Mesenchymal stem cell (in vitro differentiated cells and primary cell): ENCODE measurements at regions not wholly inside any gene's neighbourhood (a gene's known extent, or its start where the extent isn't known, plus 50 kb on each side); places are given as distances from the start of the nearest gene placed in this dataset.
A peak's percentile ranks its signal among the peaks of the same experiment; 100 is the strongest.

Experiments
- DNase-seq: peaks from one replicate; pipeline ENCODE4 v3.0.0-alpha.2; 2013
- H2AFZ ChIP-seq: one replicate; pipeline ENCODE4 v1.6.1; 2013; ENCODE audit warnings: low read depth, mild to moderate bottlenecking, control low read depth, inconsistent platforms, low read length, moderate library complexity
- H2AK5ac ChIP-seq: 2 replicates; pipeline ENCODE4 v1.6.1; 2013; ENCODE audit warnings: low read length, moderate library complexity, mild to moderate bottlenecking, inconsistent platforms; ENCODE audit not compliant: severe bottlenecking
- H2BK120ac ChIP-seq: one replicate; pipeline ENCODE4 v1.6.1; 2013; ENCODE audit warnings: low read depth, mild to moderate bottlenecking, inconsistent platforms, low read length, moderate library complexity
- H2BK12ac ChIP-seq, 2 experiments: one replicate each; pipeline ENCODE4 v1.6.1; 2013; ENCODE audit warnings: inconsistent platforms in 2 of 2, low read length in 2 of 2, mild to moderate bottlenecking in 2 of 2, moderate library complexity in 2 of 2, control low read depth in 1 of 2
- H2BK15ac ChIP-seq: one replicate; pipeline ENCODE4 v1.6.1; 2013; ENCODE audit warnings: mild to moderate bottlenecking, low read depth, inconsistent platforms; ENCODE audit not compliant: poor library complexity, severe bottlenecking
- H2BK5ac ChIP-seq: 2 replicates; pipeline ENCODE4 v1.6.1; 2013; ENCODE audit warnings: low read depth, mild to moderate bottlenecking, low read length, control low read depth, inconsistent platforms; ENCODE audit not compliant: poor library complexity, severe bottlenecking
- H3K14ac ChIP-seq, 2 experiments: one replicate each; pipeline ENCODE4 v1.6.1; 2013; ENCODE audit warnings: inconsistent platforms in 2 of 2, low read length in 2 of 2, control low read depth in 1 of 2, mild to moderate bottlenecking in 1 of 2, moderate library complexity in 1 of 2
- H3K18ac ChIP-seq, 2 experiments: one replicate each; pipeline ENCODE4 v1.6.1; 2013; ENCODE audit warnings: inconsistent platforms in 2 of 2, low read length in 2 of 2, control low read depth in 1 of 2, low read depth in 1 of 2, mild to moderate bottlenecking in 1 of 2
- H3K23ac ChIP-seq, 2 experiments: one replicate each; pipeline ENCODE4 v1.6.1; 2013; ENCODE audit warnings: inconsistent platforms in 2 of 2, low read length in 2 of 2, mild to moderate bottlenecking in 2 of 2, moderate library complexity in 2 of 2, control low read depth in 1 of 2
- H3K27ac ChIP-seq: 2 replicates; pipeline ENCODE4 v1.5.1; 2013; ENCODE audit warnings: mild to moderate bottlenecking, moderate library complexity, low read length, control low read depth, inconsistent platforms; ENCODE audit not compliant: poor library complexity, severe bottlenecking
- H3K27me3 ChIP-seq, 2 experiments: 2 replicates each; pipeline versions ENCODE4 v1.6.1 to v1.7.0; 2013; ENCODE audit warnings: low read length in 2 of 2, mild to moderate bottlenecking in 2 of 2, moderate library complexity in 2 of 2, control low read depth in 1 of 2, inconsistent platforms in 1 of 2; ENCODE audit not compliant: control insufficient read depth in 1 of 2, insufficient read depth in 1 of 2
- H3K36me3 ChIP-seq, 2 experiments: 2 replicates each; pipeline versions ENCODE4 v1.6.1 to v1.7.0; 2013; ENCODE audit warnings: low read length in 2 of 2, control low read depth in 1 of 2, inconsistent platforms in 1 of 2, low read depth in 1 of 2, mild to moderate bottlenecking in 1 of 2; ENCODE audit not compliant: insufficient read depth in 2 of 2, control insufficient read depth in 1 of 2
- H3K4ac ChIP-seq, 2 experiments: one replicate each; pipeline ENCODE4 v1.6.1; 2013; ENCODE audit warnings: inconsistent platforms in 2 of 2, low read length in 2 of 2, mild to moderate bottlenecking in 2 of 2, moderate library complexity in 2 of 2, control low read depth in 1 of 2, low read depth in 1 of 2
- H3K4me1 ChIP-seq: 2 replicates; pipeline ENCODE4 v1.6.1; 2013; ENCODE audit warnings: low read depth, low read length, control low read depth; ENCODE audit not compliant: control insufficient read depth, insufficient read depth
- H3K4me2 ChIP-seq: 2 replicates; pipeline ENCODE4 v1.6.1; 2013; ENCODE audit warnings: low read length, mild to moderate bottlenecking, inconsistent platforms; ENCODE audit not compliant: poor library complexity, severe bottlenecking
- H3K4me3 ChIP-seq, 2 experiments: 2 replicates each; pipeline versions ENCODE4 v1.5.1 to v1.7.0; 2013; ENCODE audit warnings: low read length in 2 of 2, mild to moderate bottlenecking in 2 of 2, control low read depth in 1 of 2, low read depth in 1 of 2; ENCODE audit not compliant: insufficient read depth in 1 of 2
- H3K79me1 ChIP-seq: replicated peaks from 2 replicates; pipeline ENCODE4 v1.6.1; 2013; ENCODE audit warnings: mild to moderate bottlenecking, control low read depth, low read length, inconsistent platforms; ENCODE audit not compliant: poor library complexity, severe bottlenecking
- H3K9ac ChIP-seq: 2 replicates; pipeline ENCODE4 v1.7.0; 2013; ENCODE audit warnings: mild to moderate bottlenecking, low read length, moderate library complexity
- H3K9me3 ChIP-seq: 2 replicates; pipeline ENCODE4 v1.7.0; 2013; ENCODE audit warnings: mild to moderate bottlenecking, low read length; ENCODE audit not compliant: control insufficient read depth
- H4K8ac ChIP-seq: one replicate; pipeline ENCODE4 v1.6.1; 2013; ENCODE audit warnings: inconsistent platforms, mild to moderate bottlenecking, low read length, moderate library complexity
- H4K91ac ChIP-seq: one replicate; pipeline ENCODE4 v1.6.1; 2013; ENCODE audit warnings: mild to moderate bottlenecking, low read length, inconsistent platforms
- WGBS: methylation state at CpG from one replicate; pipeline ENCODE4 v1.1.7; 2013; ENCODE audit warnings: mixed read lengths; 5-methylcytosine and 5-hydroxymethylcytosine counted together

DNA sequence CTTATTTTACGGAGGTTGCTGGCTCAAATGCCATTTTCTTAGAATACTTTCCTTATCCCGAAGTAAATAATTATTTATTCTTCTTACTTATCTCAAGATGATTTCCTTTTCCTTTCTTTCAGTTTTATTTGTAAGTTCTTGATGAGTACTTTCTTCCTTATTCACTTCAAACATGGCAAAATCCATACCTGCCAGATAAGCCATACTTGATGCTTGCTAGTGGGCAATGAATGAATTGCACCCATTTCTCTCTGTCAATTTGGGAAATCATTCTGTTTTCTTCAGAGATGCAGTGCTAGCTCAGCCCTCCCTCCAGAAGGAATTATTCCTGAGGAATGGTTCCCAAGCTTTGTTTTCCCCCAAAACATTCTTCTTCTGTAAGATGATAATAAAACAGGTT is 598.3 kb downstream of the SPRY1 start:
- Histone ChIP-seq H2BK5ac (no peak overlapping the region), H2BK15ac (no peak overlapping the region), H3K4me1 (peaks cover 2% of the 10 kb centered on the region), H3K27ac (no peak overlapping the region), H3K23ac (no peak overlapping the region), H3K14ac (no peak overlapping the region), H3K4me2 (no peak overlapping the region), H2BK120ac (no peak overlapping the region), H3K9me3 (no peaks in the 10 kb centered on the region), H2AFZ (no peak overlapping the region), H3K36me3 (no peaks in the 10 kb centered on the region), H3K27me3 (no peaks in the 10 kb centered on the region), H3K4me3 (no peak overlapping the region), H4K8ac (no peak overlapping the region), H3K4ac (no peak overlapping the region), H2AK5ac (no peak overlapping the region), H3K9ac (no peak overlapping the region), H3K79me1 (no peaks in the 10 kb centered on the region), H3K18ac (no peak overlapping the region), H2BK12ac (no peak overlapping the region), H4K91ac (no peak overlapping the region)
- WGBS, result no CpG with 5 or more reads among the region's 2 CpGs
- DNase-seq, result no peak

DNA sequence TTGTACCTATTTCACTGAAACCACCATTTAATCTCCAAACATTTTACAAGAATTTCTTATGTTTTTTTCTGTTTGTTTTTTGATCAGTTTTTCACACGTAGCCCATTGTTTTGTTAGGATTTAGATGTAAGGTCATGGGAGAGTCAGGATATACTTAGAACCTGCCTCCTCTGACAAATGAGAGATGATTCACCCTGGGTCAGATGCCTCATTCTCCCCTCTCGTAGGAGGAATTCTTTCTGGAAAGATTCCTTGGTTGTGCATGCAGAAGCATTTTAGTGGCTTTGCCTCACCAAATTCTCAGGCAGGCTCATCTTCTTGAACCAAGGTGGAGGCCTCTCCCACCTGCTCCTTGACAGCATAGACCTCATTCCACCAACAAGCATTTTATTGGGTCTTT is 599.3 kb downstream of the SPRY1 start:
- Histone ChIP-seq H2BK120ac (no peak overlapping the region), H3K36me3 (no peaks in the 10 kb centered on the region), H2AFZ (no peak overlapping the region), H3K4me2 (no peak overlapping the region), H2BK12ac (no peak overlapping the region), H2BK5ac (no peak overlapping the region), H3K18ac (no peak overlapping the region), H2AK5ac (no peak overlapping the region), H3K27ac (no peak overlapping the region), H3K4ac (no peak overlapping the region), H3K4me1 (peaks cover 2% of the 10 kb centered on the region), H3K27me3 (no peaks in the 10 kb centered on the region), H3K9me3 (no peaks in the 10 kb centered on the region), H3K23ac (no peak overlapping the region), H4K8ac (no peak overlapping the region), H3K14ac (no peak overlapping the region), H3K4me3 (no peak overlapping the region), H3K9ac (no peak overlapping the region), H2BK15ac (no peak overlapping the region), H4K91ac (no peak overlapping the region), H3K79me1 (no peaks in the 10 kb centered on the region)
- peak; percentile 70 for DNase-seq
- 0% methylated on average over 1 of the region's 2 CpGs for WGBS

DNA sequence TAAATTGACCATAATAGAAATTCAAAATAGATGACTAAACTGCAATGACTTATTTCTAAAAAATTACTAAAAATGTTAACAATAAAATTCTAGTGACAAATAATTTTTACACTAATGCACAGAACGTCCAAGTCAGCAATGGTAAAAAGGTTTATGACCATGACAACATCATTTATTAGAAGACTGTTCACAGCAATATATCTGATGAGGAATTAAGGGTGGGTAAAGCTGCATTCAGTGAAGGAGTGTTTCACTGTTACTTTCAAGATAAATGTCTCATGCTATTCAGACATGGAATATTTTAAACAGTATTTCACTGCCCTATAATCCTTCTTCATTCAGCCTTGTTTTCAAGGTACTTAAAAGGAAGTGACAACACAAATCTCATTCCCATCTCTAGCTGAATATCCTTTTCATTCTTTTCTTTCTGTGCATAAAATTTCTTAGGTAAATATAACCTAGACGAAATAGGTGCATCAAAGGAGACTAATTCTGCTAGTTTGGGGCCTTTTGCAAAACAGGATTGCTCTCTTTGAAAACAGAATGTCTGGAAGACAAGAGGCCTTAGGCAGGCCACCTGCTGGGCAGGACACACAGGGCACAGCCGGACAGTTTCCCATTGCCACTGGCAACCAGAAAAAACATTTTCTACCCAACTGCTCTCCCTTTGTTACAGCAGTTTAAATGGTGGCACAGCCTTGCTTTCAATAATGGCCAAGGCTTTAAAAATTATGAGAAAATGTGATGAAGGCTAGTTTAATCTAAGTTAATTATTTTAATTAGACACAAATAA is 600.3 kb downstream of the SPRY1 start:
- H3K4ac ChIP-seq, result peak overlapping the region in 1 of 2 experiments; percentile 64
- H3K9ac ChIP-seq, result no peak overlapping the region
- peak overlapping the region in 1 of 2 experiments; percentile 54 for H3K18ac ChIP-seq
- H3K36me3 ChIP-seq, result no peaks in the 10 kb centered on the region
- no peaks in the 10 kb centered on the region for H3K79me1 ChIP-seq
- H2BK12ac ChIP-seq, result no peak overlapping the region
- no peak overlapping the region for H2AFZ ChIP-seq
- no peaks in the 10 kb centered on the region for H3K27me3 ChIP-seq
- no peak overlapping the region for H3K23ac ChIP-seq
- peak overlapping the region; percentile 39 for H4K91ac ChIP-seq
- no peak overlapping the region for H3K27ac ChIP-seq
- no peaks in the 10 kb centered on the region for H3K9me3 ChIP-seq
- peaks cover 2% of the 10 kb centered on the region for H3K4me1 ChIP-seq
- H4K8ac ChIP-seq, result no peak overlapping the region
- H3K4me3 ChIP-seq, result no peak overlapping the region
- no peak overlapping the region for H2BK120ac ChIP-seq
- no peak overlapping the region for H2AK5ac ChIP-seq
- H3K4me2 ChIP-seq, result no peak overlapping the region
- no peak overlapping the region for H2BK5ac ChIP-seq
- 100% methylated on average over 1 of the region's 3 CpGs for WGBS
- no peak for DNase-seq
- no peak overlapping the region for H2BK15ac ChIP-seq
- no peak overlapping the region for H3K14ac ChIP-seq

DNA sequence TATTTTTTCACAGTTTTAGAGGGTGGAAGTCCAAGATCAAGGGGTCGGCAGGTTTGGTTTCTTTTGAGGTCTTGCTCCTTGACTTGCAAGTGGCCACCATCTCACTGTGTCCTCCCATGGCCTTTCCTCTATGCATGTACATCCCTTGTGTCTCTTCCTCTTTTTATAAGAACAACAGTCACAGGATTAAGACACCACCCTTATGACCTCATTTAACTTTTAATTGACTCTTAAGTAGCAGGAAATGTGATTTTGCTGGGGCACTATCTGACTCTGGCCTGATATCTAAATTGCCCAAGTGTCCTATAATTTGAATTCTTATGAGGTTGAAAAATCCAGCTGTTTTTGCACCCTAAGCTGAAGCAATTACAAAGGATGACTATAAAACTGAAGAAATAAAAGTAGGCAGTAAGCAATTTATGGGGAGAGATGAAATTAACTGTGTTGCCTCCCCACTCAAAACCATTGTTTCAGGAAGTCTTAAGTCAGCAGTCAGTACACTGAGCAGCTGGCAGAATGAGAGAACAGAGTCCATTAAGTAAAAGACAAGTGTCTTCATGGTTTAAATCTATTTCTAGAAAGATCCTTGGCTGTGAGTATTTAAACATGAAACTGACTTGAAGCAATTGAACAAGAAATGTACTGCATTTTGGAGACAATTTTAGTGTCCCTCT is 601.3 kb downstream of the SPRY1 start:
- no peak overlapping the region for H2BK120ac ChIP-seq
- 63% methylated on average over 1 of the region's 1 CpG for WGBS

More for the DNA sequence above, 601.3 kb downstream of the SPRY1 start:
- DNase-seq, result no peak
- no peak overlapping the region for H3K4me2 ChIP-seq
- H2AFZ ChIP-seq, result no peak overlapping the region
- no peak overlapping the region for H2AK5ac ChIP-seq
- no peak overlapping the region for H2BK12ac ChIP-seq
- no peak overlapping the region for H3K27ac ChIP-seq
- H3K4ac ChIP-seq, result no peak overlapping the region
- H3K79me1 ChIP-seq, result no peaks in the 10 kb centered on the region
- no peak overlapping the region for H4K91ac ChIP-seq
- no peak overlapping the region for H4K8ac ChIP-seq
- H2BK5ac ChIP-seq, result no peak overlapping the region
- H3K9me3 ChIP-seq, result no peaks in the 10 kb centered on the region
- H3K14ac ChIP-seq, result no peak overlapping the region
- no peak overlapping the region for H3K18ac ChIP-seq
- H3K4me1 ChIP-seq, result peaks cover 2% of the 10 kb centered on the region
- no peak overlapping the region for H3K23ac ChIP-seq
- H2BK15ac ChIP-seq, result no peak overlapping the region
- H3K36me3 ChIP-seq, result no peaks in the 10 kb centered on the region
- no peak overlapping the region for H3K4me3 ChIP-seq
- no peak overlapping the region for H3K9ac ChIP-seq
- H3K27me3 ChIP-seq, result no peaks in the 10 kb centered on the region
